Activated CD4-positive, alpha-beta memory T cell treated with anti-CD3 and anti-CD28 coated beads, Interleukin-2, amount 10 ng/mL, durations not matched to agents 7 days and 5 days (primary cell): ENCODE measurements at regions not wholly inside any gene's neighbourhood (a gene's known extent, or its start where the extent isn't known, plus 50 kb on each side); places are given as distances from the start of the nearest gene placed in this dataset.
"Not testable (repeated sequence)": the region's sequence is repeated elsewhere in the genome, so short reads cannot be mapped to it uniquely, and the experiment has no call there.

Experiments
- CTCF ChIA-PET: fragments of 350-600 bp; sonication (Branson Sonifier 250); formaldehyde crosslinking; loops from one replicate; lab custom pipeline; 2021; ENCODE audit warnings: antibody characterized with exemption, inconsistent platforms; lab: Charles Lee
- POLR2A ChIA-PET: fragments of 350-600 bp; sonication (Branson Sonifier 250); formaldehyde crosslinking; loops from one replicate; lab custom pipeline; 2021; ENCODE audit warnings: antibody characterized with exemption; lab: Charles Lee
- DNase-seq: peaks from one replicate; pipeline ENCODE4 v3.0.0-alpha.2; 2020
- H3K27ac Mint-ChIP-seq: one replicate; pipeline ENCODE4 v1.8.0; 2021; ENCODE audit warnings: mild to moderate bottlenecking, mixed read lengths
- H3K27me3 Mint-ChIP-seq: one replicate; pipeline ENCODE4 v1.8.0; 2021; ENCODE audit warnings: mixed read lengths
- H3K36me3 Mint-ChIP-seq: one replicate; pipeline ENCODE4 v1.8.0; 2021; ENCODE audit warnings: low read depth, mixed read lengths
- H3K4me1 Mint-ChIP-seq: one replicate; pipeline ENCODE4 v1.8.0; 2021; ENCODE audit warnings: mixed read lengths
- H3K4me3 Mint-ChIP-seq: one replicate; pipeline ENCODE4 v1.8.0; 2021; ENCODE audit warnings: mild to moderate bottlenecking, mixed read lengths
- H3K9me3 Mint-ChIP-seq: one replicate; pipeline ENCODE4 v1.8.0; 2021; ENCODE audit warnings: mixed read lengths

DNA sequence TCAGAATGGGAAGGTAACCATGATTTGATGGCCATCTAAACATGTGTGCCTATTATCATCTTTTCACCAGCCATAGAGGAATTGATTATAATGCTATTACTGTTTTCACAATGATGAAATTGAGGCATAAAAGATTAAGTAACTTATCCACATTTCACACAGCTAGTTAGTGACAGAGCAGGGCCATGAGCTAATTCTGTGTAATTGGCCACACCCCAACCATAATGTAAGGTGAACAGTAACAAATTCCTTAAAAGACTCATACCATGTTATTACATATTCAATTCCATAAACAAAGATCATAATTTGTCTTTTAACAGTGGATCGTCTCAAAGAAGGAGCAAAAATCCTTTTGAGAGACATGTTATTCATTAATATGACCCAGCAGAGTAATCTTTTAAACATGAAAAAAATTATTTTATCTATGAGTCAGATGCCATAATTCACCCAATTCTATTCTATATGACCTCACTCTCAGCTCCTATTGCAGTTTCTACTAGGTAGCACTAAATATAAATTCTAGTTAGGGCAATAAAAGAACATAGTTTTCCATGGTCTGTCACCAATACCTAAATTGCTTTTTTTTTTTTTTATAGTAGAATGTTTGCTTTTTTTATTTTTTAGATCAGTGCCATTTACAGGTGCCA is 475.8 kb upstream of the SLC39A10 start:
- POLR2A ChIA-PET = no interaction called here

DNA sequence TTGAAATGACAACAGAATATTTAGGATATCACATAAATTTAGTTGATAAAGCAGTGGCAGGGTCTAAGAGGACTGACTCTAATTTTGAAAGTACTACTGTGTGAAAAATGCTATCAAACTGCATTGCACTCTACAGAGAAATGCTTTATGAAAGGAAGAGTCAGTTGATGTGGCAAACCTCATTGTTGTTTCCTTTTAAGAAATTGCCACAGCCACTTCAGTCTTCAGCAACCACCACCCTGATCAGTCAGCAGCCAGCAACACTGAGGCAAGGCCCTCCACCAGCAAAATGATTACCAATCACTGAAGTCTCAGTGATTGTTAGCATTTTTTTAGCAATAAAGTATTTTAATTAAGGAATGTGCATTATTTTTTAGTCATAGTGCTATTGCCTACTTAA is 488.7 kb upstream of the SLC39A10 start:
- CTCF ChIA-PET = no interaction called here
- POLR2A ChIA-PET = no interaction called here
- Mint-ChIP-seq H3K36me3 (no peaks in the 10 kb centered on the region), H3K27ac (no peak overlapping the region), H3K4me3 (no peak overlapping the region), H3K27me3 (no peaks in the 10 kb centered on the region), H3K4me1 (no peaks in the 10 kb centered on the region), H3K9me3 (no peaks in the 10 kb centered on the region)
- no peak for DNase-seq

More for the DNA sequence above, 475.8 kb upstream of the SLC39A10 start:
- H3K36me3 Mint-ChIP-seq = no peaks in the 10 kb centered on the region
- CTCF ChIA-PET = no interaction called here
- no peaks in the 10 kb centered on the region for H3K9me3 Mint-ChIP-seq
- H3K4me1 Mint-ChIP-seq = no peaks in the 10 kb centered on the region
- H3K4me3 Mint-ChIP-seq = no peak overlapping the region
- no peak overlapping the region for H3K27ac Mint-ChIP-seq
- peaks cover 2% of the 10 kb centered on the region for H3K27me3 Mint-ChIP-seq
- no peak for DNase-seq

DNA sequence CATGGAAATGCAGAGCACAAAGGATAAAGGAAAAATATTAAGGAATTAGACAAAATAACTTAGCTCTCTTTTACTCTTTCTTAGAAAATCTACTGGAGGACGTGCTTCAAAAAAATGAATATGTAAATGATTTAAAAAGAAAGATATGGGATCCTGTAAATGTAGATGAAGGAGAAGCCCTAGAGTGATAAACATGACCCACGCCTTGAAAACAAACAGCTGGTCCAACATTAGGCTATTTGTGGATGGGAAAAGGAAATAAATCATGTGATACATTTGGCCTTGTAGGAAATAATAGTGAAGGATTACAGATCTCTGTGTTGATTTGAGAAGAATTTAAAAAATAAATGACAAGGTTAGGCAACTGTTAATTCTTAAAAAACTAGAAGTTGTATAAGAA is 492.1 kb upstream of the SLC39A10 start:
- ChIA-PET POLR2A (no interaction called here), CTCF (no interaction called here)
- no peaks in the 10 kb centered on the region for H3K9me3 Mint-ChIP-seq

DNA sequence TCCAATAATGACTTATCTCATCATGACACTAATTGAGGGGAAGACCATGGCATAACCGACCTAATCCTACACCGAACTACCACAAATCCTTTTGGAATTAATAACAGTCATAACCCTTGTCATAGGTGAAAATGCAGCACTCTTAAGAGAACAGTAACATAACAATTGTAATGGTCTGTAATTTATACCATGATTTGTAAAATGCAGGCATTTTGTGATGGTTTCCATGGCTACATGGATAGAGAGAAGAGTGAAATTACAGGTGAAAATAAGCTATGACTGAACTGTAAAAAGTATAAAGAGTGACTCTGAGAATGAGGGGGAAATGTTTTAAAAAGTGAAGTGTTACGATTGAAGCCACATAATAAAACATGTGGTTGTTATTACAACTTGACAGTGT is 494.1 kb upstream of the SLC39A10 start:
- Mint-ChIP-seq H3K4me3 (no peak overlapping the region), H3K9me3 (no peaks in the 10 kb centered on the region), H3K36me3 (no peaks in the 10 kb centered on the region), H3K27me3 (no peaks in the 10 kb centered on the region), H3K27ac (no peak overlapping the region), H3K4me1 (no peaks in the 10 kb centered on the region)
- POLR2A ChIA-PET = no interaction called here
- CTCF ChIA-PET = no interaction called here
- DNase-seq = no peak

More for the DNA sequence above, 492.1 kb upstream of the SLC39A10 start:
- Mint-ChIP-seq H3K27me3 (no peaks in the 10 kb centered on the region), H3K36me3 (no peaks in the 10 kb centered on the region), H3K27ac (no peak overlapping the region), H3K4me1 (no peaks in the 10 kb centered on the region), H3K4me3 (no peak overlapping the region)
- DNase-seq = no peak

DNA sequence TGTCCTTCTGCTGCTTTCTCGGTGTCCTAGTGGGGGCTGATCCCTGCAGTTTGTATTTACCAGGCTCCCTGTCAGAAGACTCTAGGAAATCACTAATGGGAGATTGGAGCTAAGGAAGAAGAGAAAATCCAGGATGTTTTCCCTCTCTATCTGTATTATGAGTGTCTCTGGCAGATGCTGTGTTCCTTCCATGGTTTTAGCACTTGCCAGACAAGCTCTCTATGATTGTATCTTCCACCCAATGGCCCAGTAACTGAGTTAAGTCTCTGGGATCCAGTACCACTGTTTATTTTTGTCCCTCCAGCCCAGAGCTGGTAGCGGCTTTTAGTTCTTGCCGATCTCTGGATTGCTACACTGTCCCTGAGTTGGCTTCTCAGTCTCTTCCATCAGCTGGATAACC is 494.8 kb upstream of the SLC39A10 start:
- H3K4me3 Mint-ChIP-seq = no peak overlapping the region
- CTCF ChIA-PET = no interaction called here

DNA sequence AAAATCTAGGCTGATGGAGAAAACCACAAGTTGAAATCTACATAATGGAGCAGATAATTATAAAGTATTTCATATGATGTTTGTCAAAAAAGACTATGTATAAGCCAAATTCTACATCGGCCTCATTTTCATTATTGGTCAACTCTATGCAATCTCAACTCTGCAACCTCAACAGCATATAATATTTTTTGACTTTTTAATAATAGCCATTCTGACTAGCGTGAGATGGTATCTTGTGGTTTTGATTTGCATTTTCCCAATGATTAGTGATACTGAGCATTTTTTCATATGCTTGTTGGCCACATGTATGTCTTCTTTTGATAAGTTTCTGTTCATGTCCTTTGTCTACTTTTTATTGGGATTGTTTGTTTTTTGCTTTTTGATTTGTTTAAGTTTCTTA is 496.1 kb upstream of the SLC39A10 start:
- Mint-ChIP-seq H3K4me1 (no peaks in the 10 kb centered on the region), H3K36me3 (no peaks in the 10 kb centered on the region), H3K9me3 (no peaks in the 10 kb centered on the region), H3K27me3 (no peaks in the 10 kb centered on the region), H3K27ac (no peak overlapping the region), H3K4me3 (no peak overlapping the region)
- DNase-seq = no peak
- ChIA-PET POLR2A (no interaction called here), CTCF (no interaction called here)

More for the DNA sequence above, 494.8 kb upstream of the SLC39A10 start:
- no peaks in the 10 kb centered on the region for H3K9me3 Mint-ChIP-seq
- POLR2A ChIA-PET = no interaction called here
- H3K27me3 Mint-ChIP-seq = no peaks in the 10 kb centered on the region
- no peaks in the 10 kb centered on the region for H3K4me1 Mint-ChIP-seq
- no peaks in the 10 kb centered on the region for H3K36me3 Mint-ChIP-seq
- no peak overlapping the region for H3K27ac Mint-ChIP-seq
- DNase-seq = no peak

DNA sequence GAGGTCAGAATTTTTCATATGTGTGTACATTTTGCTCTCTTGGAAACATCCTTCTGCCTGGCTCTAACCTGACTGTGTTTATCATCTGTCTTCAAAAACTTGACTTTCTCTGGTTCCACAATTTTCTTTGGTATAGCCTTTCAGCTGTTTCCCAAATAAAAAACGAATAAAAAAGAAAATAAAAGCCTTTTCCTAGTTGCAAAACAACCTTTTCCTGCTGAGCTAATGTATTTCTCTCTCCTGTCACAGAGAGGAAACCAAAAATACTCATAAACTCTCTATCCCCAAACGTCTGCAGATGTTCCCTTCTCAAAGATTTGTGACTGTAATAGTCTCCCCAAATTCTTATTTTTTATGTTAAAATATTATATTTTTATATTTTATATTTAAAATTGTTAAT is 505.3 kb upstream of the SLC39A10 start:
- H3K27me3 Mint-ChIP-seq = no peaks in the 10 kb centered on the region
- no peak overlapping the region for H3K27ac Mint-ChIP-seq
- H3K36me3 Mint-ChIP-seq = no peaks in the 10 kb centered on the region
- CTCF ChIA-PET = no interaction called here
- POLR2A ChIA-PET = no interaction called here
- H3K4me1 Mint-ChIP-seq = no peaks in the 10 kb centered on the region
- H3K9me3 Mint-ChIP-seq = no peaks in the 10 kb centered on the region
- H3K4me3 Mint-ChIP-seq = no peak overlapping the region
- DNase-seq = no peak

DNA sequence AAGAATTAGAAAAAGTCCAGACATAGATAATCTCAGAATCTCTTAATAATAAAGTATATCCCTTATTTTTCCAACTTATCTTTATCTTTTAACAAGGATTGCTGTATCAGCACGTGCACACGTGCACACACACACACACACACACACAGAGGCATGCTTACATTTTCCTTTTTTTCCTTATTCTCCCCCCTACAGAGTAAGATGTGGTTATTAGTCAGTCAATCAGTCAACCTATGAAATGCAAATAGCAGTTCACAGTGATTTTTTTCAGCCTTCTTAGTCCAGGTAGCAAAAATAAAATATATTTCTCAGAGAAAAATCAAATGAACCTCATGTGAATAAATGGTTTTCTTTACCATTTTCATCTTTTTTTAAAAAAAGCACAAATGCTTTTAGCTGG is 506.2 kb upstream of the SLC39A10 start:
- ChIA-PET POLR2A (no interaction called here), CTCF (no interaction called here)
- no peaks in the 10 kb centered on the region for H3K36me3 Mint-ChIP-seq
- no peak overlapping the region for H3K27ac Mint-ChIP-seq
- H3K27me3 Mint-ChIP-seq = no peaks in the 10 kb centered on the region
- H3K4me3 Mint-ChIP-seq = no peak overlapping the region
- no peak for DNase-seq
- no peaks in the 10 kb centered on the region for H3K4me1 Mint-ChIP-seq
- no peaks in the 10 kb centered on the region for H3K9me3 Mint-ChIP-seq

DNA sequence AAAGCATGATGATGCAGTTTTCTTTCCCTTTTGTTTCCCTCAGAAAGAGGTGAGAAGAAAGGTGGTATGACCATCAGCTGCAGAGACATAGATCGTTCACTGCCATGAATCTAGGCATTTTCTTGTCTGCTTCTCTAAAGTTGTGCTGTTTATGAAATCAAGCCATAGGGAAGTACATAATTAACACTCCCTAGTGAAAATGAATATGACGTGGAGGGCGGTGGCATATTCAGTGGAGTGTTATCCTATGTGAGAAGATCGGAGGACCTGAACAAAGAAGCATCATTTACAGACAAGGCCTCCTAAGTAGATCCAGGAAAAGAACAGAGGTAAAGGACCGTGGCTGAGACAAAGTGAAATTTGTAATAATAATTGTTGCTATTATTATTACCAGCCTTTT is 509.0 kb upstream of the SLC39A10 start:
- Mint-ChIP-seq H3K27ac (no peak overlapping the region), H3K9me3 (no peaks in the 10 kb centered on the region), H3K4me3 (no peak overlapping the region), H3K27me3 (no peaks in the 10 kb centered on the region), H3K4me1 (no peaks in the 10 kb centered on the region), H3K36me3 (no peaks in the 10 kb centered on the region)
- no peak for DNase-seq
- POLR2A ChIA-PET = no interaction called here
- CTCF ChIA-PET = no interaction called here

DNA sequence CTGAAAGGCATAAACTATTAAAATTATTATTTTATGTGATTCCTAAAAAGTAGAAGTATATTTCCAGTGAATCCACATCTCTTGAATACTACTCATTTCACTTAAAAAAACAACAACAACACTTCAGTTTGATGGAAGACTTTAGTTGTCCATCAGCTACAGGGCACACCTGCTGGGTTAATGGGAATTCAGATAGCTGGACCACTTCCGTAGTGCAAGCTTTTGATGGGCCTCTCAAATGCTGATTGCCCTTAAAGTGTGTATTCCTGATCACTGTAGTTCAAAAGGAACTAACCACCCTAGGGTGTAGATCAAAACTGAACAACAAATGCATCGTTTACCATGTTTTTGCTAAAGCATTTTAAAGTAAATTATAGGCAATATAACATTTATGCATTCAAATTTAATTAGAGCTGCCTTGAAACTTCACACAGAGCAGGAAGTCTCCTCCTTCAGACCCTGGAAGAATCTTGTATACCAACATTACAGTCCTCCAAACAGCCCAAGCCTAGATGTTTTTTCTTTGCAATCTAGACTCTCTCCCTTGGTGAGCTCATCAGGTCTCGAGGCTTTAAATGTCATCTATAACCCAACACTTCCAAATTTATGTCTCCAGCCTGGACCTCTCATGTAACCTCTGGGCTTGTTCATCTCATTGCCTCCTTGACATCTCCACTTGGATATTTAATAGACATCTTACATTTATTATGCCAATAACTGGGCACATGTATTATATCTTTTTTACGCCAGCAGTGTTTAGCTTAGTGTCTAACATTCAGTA is 510.1 kb upstream of the SLC39A10 start:
- no peak for DNase-seq
- CTCF ChIA-PET = no interaction called here
- H3K36me3 Mint-ChIP-seq = no peaks in the 10 kb centered on the region
- POLR2A ChIA-PET = no interaction called here
- H3K9me3 Mint-ChIP-seq = no peaks in the 10 kb centered on the region
- H3K4me3 Mint-ChIP-seq = no peak overlapping the region
- H3K27me3 Mint-ChIP-seq = no peaks in the 10 kb centered on the region
- no peaks in the 10 kb centered on the region for H3K4me1 Mint-ChIP-seq
- H3K27ac Mint-ChIP-seq = no peak overlapping the region

DNA sequence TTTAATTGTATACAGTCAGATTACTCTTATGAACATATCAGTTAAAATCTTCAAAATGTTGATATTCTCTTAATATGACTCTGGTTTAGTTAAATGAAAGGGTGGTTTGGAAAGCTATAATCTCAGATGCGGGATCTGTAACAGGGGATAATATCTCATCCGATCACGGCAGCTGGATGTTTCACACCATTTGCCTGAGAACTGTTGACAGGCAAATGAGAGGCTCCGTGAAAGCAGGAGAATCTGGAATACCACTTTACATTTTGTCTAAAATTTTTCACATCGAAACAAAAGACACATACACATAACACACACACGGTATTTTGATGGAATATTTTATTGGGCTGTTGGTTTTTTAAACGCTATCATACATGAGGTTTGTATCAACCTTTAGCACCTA is 518.6 kb upstream of the SLC39A10 start:
- Mint-ChIP-seq H3K4me3 (no peak overlapping the region), H3K27ac (no peak overlapping the region), H3K36me3 (no peaks in the 10 kb centered on the region), H3K4me1 (no peaks in the 10 kb centered on the region), H3K9me3 (no peaks in the 10 kb centered on the region), H3K27me3 (no peaks in the 10 kb centered on the region)
- POLR2A ChIA-PET = no interaction called here
- no peak for DNase-seq
- CTCF ChIA-PET = no interaction called here

DNA sequence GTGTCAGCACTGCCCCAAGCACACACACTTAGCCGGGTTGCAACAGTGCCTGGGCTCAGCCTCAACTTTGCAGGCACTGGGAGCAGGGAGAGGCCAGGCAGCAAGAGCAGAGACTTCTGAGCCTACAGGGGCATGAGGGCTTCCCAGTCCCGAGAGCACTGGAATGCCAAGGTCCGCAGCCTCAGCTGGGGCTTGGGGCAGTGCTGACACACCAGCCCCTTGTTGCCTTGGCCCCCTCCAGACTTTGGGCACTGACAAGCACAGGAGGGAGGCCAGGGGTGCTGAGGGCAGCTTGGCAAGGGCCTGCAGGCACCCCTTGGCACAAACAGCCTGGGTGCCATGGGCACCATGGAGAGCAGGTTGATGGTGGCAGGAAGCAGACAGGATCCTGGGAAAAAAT is 531.1 kb upstream of the SLC39A10 start:
- CTCF ChIA-PET = not testable (repeated sequence)

DNA sequence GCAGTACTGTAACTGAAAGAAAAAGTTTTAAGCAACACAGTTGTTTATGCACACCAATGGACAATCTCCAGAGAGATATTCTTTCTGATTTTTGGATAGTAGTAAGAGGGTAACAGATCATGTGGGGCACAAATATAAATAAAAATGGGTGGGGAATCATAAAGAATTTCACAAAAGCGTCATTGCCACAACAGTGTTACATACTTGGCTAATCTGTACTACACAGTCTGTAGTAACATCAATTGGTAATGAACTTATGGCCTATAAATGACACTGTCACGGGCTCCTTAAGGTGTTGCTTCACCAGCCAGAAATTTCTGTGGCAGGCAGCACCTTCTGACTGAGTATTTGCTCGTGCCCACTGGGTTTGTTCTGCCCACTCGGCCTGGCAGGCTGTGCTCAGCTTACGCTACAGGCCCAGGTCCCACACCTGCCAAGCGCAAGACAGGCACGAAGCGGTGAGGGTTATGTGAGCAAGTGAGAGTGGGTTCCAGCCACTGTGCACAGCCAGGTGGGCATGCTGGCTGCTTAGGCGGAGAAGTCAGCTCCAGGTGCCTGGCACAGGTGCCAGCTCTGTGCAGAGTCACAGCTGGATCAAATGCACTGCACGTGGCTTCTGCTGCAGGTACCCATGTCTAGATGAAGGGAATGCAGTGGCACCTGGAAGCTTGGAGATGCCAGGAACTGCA is 532.5 kb upstream of the SLC39A10 start:
- Mint-ChIP-seq H3K36me3 (no peaks in the 10 kb centered on the region), H3K4me3 (no peak overlapping the region), H3K27me3 (no peaks in the 10 kb centered on the region), H3K27ac (no peak overlapping the region), H3K4me1 (no peaks in the 10 kb centered on the region), H3K9me3 (no peaks in the 10 kb centered on the region)
- POLR2A ChIA-PET = no interaction called here
- CTCF ChIA-PET = no interaction called here
- DNase-seq = no peak

More for the DNA sequence above, 531.1 kb upstream of the SLC39A10 start:
- H3K36me3 Mint-ChIP-seq, DNase-seq, H3K4me1 Mint-ChIP-seq, H3K4me3 Mint-ChIP-seq, H3K27me3 Mint-ChIP-seq, H3K27ac Mint-ChIP-seq, POLR2A ChIA-PET, H3K9me3 Mint-ChIP-seq: not testable (repeated sequence)
